ENCODE measurements at regions not wholly inside any gene's neighbourhood (a gene's known extent, or its start where the extent isn't known, plus 50 kb on each side); places are given as distances from the start of the nearest gene placed in this dataset.

DNA sequence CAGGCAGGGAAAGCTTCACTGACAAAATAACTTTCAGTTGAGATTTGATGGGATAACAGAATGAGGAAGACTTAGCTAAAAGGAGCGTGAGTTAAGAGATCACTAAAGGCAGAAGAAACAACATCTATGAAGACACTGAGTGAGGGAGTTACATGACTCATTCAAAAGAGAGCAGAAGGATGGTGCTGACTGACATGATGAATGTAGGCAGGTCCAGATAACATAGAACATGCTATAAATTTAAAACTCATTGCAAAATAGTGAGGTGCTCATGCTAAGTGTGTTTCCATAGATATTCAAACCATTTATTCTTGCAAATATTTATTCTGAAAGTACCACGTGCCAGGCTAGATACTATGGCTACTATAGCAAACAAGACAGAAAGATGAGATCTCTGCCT is 116.4 kb upstream of the DGKB start:
- H3K9me3 Mint-ChIP-seq: no peaks in the 10 kb centered on the region
- H3K4me3 Mint-ChIP-seq: no peak overlapping the region
- H3K36me3 Mint-ChIP-seq (ENCODE audit: low read depth): no peaks in the 10 kb centered on the region
- no peak overlapping the region for H3K27ac Mint-ChIP-seq
- H3K4me1 Mint-ChIP-seq: peaks cover 15% of the 10 kb centered on the region
- no peaks in the 10 kb centered on the region for H3K27me3 Mint-ChIP-seq (ENCODE audit: low read depth)
- TF ChIP-seq, protein P1, sequence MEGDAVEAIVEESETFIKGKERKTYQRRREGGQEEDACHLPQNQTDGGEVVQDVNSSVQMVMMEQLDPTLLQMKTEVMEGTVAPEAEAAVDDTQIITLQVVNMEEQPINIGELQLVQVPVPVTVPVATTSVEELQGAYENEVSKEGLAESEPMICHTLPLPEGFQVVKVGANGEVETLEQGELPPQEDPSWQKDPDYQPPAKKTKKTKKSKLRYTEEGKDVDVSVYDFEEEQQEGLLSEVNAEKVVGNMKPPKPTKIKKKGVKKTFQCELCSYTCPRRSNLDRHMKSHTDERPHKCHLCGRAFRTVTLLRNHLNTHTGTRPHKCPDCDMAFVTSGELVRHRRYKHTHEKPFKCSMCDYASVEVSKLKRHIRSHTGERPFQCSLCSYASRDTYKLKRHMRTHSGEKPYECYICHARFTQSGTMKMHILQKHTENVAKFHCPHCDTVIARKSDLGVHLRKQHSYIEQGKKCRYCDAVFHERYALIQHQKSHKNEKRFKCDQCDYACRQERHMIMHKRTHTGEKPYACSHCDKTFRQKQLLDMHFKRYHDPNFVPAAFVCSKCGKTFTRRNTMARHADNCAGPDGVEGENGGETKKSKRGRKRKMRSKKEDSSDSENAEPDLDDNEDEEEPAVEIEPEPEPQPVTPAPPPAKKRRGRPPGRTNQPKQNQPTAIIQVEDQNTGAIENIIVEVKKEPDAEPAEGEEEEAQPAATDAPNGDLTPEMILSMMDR (IDR thresholded peaks at IDR 0.05; ENCODE audit: unreplicated experiment in 3 of 3): no peak

DNA sequence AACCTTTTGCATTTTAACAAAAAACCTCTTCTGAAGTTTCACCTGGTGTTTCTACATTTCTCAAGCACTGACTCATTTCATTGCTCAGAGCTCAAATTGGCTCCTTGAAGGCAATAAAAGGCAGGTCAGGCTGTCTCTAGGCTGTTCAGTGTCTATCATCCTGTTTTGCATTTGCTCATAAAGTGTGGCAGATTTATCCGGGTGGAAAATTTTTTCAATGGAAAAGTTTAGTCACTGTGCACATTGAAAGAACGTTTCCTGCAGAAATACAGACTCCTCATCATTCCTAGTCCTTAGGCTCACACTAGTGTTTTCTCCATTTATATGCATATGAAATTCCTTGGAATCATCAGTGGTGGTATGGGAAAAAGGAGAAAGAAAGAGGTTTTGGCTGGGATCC is 114.2 kb upstream of the DGKB start:
- no peaks in the 10 kb centered on the region for H3K36me3 Mint-ChIP-seq (ENCODE audit: low read depth)
- H3K27me3 Mint-ChIP-seq (ENCODE audit: low read depth): no peaks in the 10 kb centered on the region
- H3K4me1 Mint-ChIP-seq: peaks cover 15% of the 10 kb centered on the region
- no peak overlapping the region for H3K4me3 Mint-ChIP-seq
- H3K27ac Mint-ChIP-seq: peak overlapping the region; percentile 62 to 92 (median 65)
- TF ChIP-seq, protein P1 (IDR thresholded peaks at IDR 0.05; ENCODE audit: unreplicated experiment in 3 of 3): no peak
- H3K9me3 Mint-ChIP-seq: no peaks in the 10 kb centered on the region

DNA sequence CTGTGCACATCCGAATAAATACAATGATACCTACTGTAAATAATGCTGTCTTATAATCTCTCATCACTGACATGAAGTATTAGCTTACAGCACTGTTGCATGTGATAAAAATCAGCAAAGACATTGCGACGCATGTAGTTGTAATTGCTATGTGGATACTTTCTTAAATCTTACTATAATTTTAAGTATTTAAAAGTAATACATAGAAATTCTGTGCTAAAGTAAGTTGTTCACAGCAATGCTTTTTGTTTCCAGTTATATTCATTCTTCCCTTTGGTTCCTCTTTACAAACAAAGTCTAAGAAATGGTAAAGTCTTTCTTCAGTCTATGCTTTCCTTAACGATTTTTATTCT is 113.7 kb upstream of the DGKB start:
- Mint-ChIP-seq H3K9me3 (no peaks in the 10 kb centered on the region), H3K27me3 (ENCODE audit: low read depth) (no peaks in the 10 kb centered on the region), H3K4me3 (no peak overlapping the region), H3K27ac (peak overlapping the region; percentile 89 to 94 (median 92)), H3K4me1 (peaks cover 15% of the 10 kb centered on the region), H3K36me3 (ENCODE audit: low read depth) (no peaks in the 10 kb centered on the region)
- TF ChIP-seq, protein P1 (IDR thresholded peaks at IDR 0.05; ENCODE audit: unreplicated experiment in 3 of 3): peak in 1 of 3 experiments; percentile 47

DNA sequence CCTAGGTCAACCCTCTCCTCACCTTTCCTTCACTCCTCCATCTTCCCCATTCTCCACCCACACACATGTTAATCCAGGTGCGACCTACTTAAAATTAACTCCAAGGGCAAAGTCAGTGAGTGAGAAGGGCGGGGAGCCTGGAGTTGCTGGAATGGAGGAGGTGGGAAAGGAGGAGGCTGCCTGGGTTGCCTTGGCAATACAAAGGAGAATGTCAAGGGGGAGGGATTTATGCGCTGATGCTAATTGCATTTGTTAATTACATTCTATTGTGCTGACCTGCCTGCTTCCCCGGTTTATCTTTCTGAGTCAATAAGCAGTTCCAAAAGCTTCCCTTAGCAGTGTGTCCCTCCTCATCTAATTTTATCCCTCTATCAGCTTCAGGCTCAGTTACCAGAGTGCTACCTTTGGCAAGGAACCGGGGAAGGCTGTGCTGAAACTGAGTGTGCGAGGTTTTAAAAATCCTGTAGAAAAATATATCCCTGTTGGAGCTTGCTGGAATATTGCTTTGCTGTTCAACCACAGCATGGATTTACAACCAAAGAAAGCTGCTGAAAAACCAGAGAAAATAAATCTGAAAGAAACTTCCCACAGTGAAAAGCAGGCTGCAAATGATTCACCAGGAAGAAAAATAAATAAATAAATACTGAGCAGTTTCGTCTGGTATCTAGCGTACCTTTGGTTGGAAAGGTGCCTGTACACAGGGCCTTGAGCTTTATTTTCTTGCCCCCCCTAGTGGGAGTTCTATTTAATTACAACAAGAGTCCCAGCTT is 113.2 kb upstream of the DGKB start:
- no peaks in the 10 kb centered on the region for H3K27me3 Mint-ChIP-seq (ENCODE audit: low read depth)
- peaks cover 15% of the 10 kb centered on the region for H3K4me1 Mint-ChIP-seq
- H3K9me3 Mint-ChIP-seq: no peaks in the 10 kb centered on the region
- H3K36me3 Mint-ChIP-seq (ENCODE audit: low read depth): no peaks in the 10 kb centered on the region
- peak overlapping the region; percentile 44 to 68 (median 67) for H3K4me3 Mint-ChIP-seq
- peak overlapping the region; percentile 89 to 94 (median 92) for H3K27ac Mint-ChIP-seq
- TF ChIP-seq, protein P1 (IDR thresholded peaks at IDR 0.05; ENCODE audit: unreplicated experiment in 3 of 3): peak; percentile 74 to 92 (median 76)

DNA sequence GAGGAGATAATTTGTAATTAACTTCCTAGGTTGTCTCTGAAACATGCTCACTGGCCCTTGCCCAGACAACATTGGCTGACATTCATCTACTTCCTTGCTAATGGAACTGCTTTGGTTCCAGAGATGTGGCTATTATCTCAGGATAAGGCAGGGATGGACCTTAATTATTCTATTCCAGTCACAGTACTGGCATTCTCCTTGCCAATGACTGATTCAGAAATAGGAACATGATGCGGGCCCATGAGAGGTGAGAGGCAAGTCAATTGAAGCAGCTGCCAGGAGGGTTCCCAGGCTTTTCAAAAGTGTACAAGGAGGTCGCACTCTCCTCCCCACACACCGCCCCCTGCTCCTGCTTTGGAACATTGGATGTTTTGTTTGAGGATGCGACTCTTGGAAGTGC is 109.6 kb upstream of the DGKB start:
- TF ChIP-seq, protein P1 (IDR thresholded peaks at IDR 0.05; ENCODE audit: unreplicated experiment in 3 of 3): no peak
- Mint-ChIP-seq H3K27ac (no peak overlapping the region), H3K27me3 (ENCODE audit: low read depth) (no peaks in the 10 kb centered on the region), H3K4me3 (no peak overlapping the region), H3K9me3 (no peaks in the 10 kb centered on the region), H3K36me3 (ENCODE audit: low read depth) (no peaks in the 10 kb centered on the region), H3K4me1 (peaks cover 15% of the 10 kb centered on the region)

DNA sequence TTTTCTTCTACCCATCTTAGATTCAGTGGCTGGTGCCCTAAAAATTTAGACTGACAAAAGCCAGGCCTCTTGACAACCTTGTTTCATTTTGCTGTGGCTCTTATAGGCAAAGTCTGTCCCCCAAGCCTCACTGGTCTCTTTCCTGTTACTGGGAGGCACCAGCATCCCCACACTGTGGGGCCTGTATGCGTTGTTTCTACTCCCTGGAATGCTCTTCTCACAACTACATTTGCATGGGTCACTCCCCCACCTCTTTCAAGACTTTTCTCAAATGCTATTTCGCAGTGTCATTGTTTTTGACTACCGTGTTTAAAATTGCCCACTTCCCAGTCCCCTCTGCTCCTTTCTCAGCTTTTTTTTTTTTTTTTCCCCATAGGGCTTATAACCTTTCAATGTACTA is 108.7 kb upstream of the DGKB start:
- Mint-ChIP-seq H3K27ac (no peak overlapping the region), H3K4me3 (no peak overlapping the region), H3K36me3 (ENCODE audit: low read depth) (no peaks in the 10 kb centered on the region), H3K9me3 (no peaks in the 10 kb centered on the region), H3K27me3 (ENCODE audit: low read depth) (no peaks in the 10 kb centered on the region), H3K4me1 (peaks cover 8% of the 10 kb centered on the region)
- TF ChIP-seq, protein P1 (IDR thresholded peaks at IDR 0.05; ENCODE audit: unreplicated experiment in 3 of 3): no peak
